ENCODE measurements at regions not wholly inside any gene's neighbourhood (a gene's known extent, or its start where the extent isn't known, plus 50 kb on each side); places are given as distances from the start of the nearest gene placed in this dataset.

GRCh38 chr6:2429460-2429859 is 184.1 kb upstream of the GMDS start:
- Histone ChIP-seq H3K27me3 (ENCODE audit: control insufficient read depth in 3 of 3, insufficient read depth in 3 of 3, low read length in 3 of 3) (no peaks in the 10 kb centered on the region), H3K4me1 (ENCODE audit: control insufficient read depth in 3 of 3, insufficient read depth in 2 of 3, low read depth in 1 of 3, low read length in 2 of 3) (no peaks in the 10 kb centered on the region), H3K4me3 (ENCODE audit: low read depth in 1 of 3, low read length in 3 of 3) (no peak overlapping the region), H3K9me3 (ENCODE audit: control insufficient read depth in 2 of 2, insufficient read depth in 1 of 2, low read depth in 1 of 2, low read length in 1 of 2) (no peaks in the 10 kb centered on the region), H3K36me3 (ENCODE audit: control insufficient read depth in 3 of 3, insufficient read depth in 2 of 3, low read depth in 1 of 3, low read length in 3 of 3) (peaks cover 0 to 7% (median 0%) of the 10 kb centered on the region in 3 donors), H3K27ac (ENCODE audit: low read depth in 1 of 3, low read length in 2 of 3) (no peak overlapping the region)
- FAIRE-seq (no peak), DNase-seq (no peak)
- 71 to 78% (median 77%) methylated on average over 6 of the region's 6 CpGs for WGBS, 3 donors

- DNase-seq (no peak), FAIRE-seq (no peak)
- Histone ChIP-seq H3K4me3 (ENCODE audit: low read depth in 1 of 3, low read length in 3 of 3) (no peak overlapping the region), H3K36me3 (ENCODE audit: control insufficient read depth in 3 of 3, insufficient read depth in 2 of 3, low read depth in 1 of 3, low read length in 3 of 3) (peaks cover 0 to 4% (median 0%) of the 10 kb centered on the region in 3 donors), H3K27me3 (ENCODE audit: control insufficient read depth in 3 of 3, insufficient read depth in 3 of 3, low read length in 3 of 3) (no peaks in the 10 kb centered on the region), H3K27ac (ENCODE audit: low read depth in 1 of 3, low read length in 2 of 3) (no peak overlapping the region), H3K4me1 (ENCODE audit: control insufficient read depth in 3 of 3, insufficient read depth in 2 of 3, low read depth in 1 of 3, low read length in 2 of 3) (no peaks in the 10 kb centered on the region), H3K9me3 (ENCODE audit: control insufficient read depth in 2 of 2, insufficient read depth in 1 of 2, low read depth in 1 of 2, low read length in 1 of 2) (no peaks in the 10 kb centered on the region)
- 97 to 100% (median 100%) methylated on average over 1 of the region's 1 CpG for WGBS, 3 donors
These were observed 183.6 kb upstream of the GMDS start for GRCh38 chr6:2429032-2429431.

GRCh38 chr6:2426561-2427340 is 181.3 kb upstream of the GMDS start:
- H3K27ac ChIP-seq (ENCODE audit: low read depth in 1 of 3, low read length in 2 of 3), result no peak overlapping the region
- H3K9me3 ChIP-seq (ENCODE audit: control insufficient read depth in 2 of 2, insufficient read depth in 1 of 2, low read depth in 1 of 2, low read length in 1 of 2), result no peaks in the 10 kb centered on the region
- H3K27me3 ChIP-seq (ENCODE audit: control insufficient read depth in 3 of 3, insufficient read depth in 3 of 3, low read length in 3 of 3), result no peaks in the 10 kb centered on the region
- peaks cover 0 to 4% (median 0%) of the 10 kb centered on the region in 3 donors for H3K36me3 ChIP-seq (ENCODE audit: control insufficient read depth in 3 of 3, insufficient read depth in 2 of 3, low read depth in 1 of 3, low read length in 3 of 3)
- no peaks in the 10 kb centered on the region for H3K4me1 ChIP-seq (ENCODE audit: control insufficient read depth in 3 of 3, insufficient read depth in 2 of 3, low read depth in 1 of 3, low read length in 2 of 3)
- FAIRE-seq, result no peak
- WGBS, 3 donors, result 79 to 89% (median 85%) methylated on average over 3 of the region's 3 CpGs
- no peak overlapping the region for H3K4me3 ChIP-seq (ENCODE audit: low read depth in 1 of 3, low read length in 3 of 3)
- DNase-seq, result no peak

- H3K27me3 ChIP-seq (ENCODE audit: control insufficient read depth in 3 of 3, insufficient read depth in 3 of 3, low read length in 3 of 3), result no peaks in the 10 kb centered on the region
- H3K27ac ChIP-seq (ENCODE audit: low read depth in 1 of 3, low read length in 2 of 3), result no peak overlapping the region
- DNase-seq (no peak), FAIRE-seq (no peak)
- 56 to 77% (median 76%) methylated on average over 1 of the region's 1 CpG for WGBS, 3 donors
- H3K9me3 ChIP-seq (ENCODE audit: control insufficient read depth in 2 of 2, insufficient read depth in 1 of 2, low read depth in 1 of 2, low read length in 1 of 2), result no peaks in the 10 kb centered on the region
- no peaks in the 10 kb centered on the region for H3K4me1 ChIP-seq (ENCODE audit: control insufficient read depth in 3 of 3, insufficient read depth in 2 of 3, low read depth in 1 of 3, low read length in 2 of 3)
- H3K4me3 ChIP-seq (ENCODE audit: low read depth in 1 of 3, low read length in 3 of 3), result no peak overlapping the region
- peaks cover 0 to 6% (median 0%) of the 10 kb centered on the region in 3 donors for H3K36me3 ChIP-seq (ENCODE audit: control insufficient read depth in 3 of 3, insufficient read depth in 2 of 3, low read depth in 1 of 3, low read length in 3 of 3)
These were observed 170.8 kb upstream of the GMDS start for GRCh38 chr6:2416128-2416712.

GRCh38 chr6:2414885-2415547 is 169.6 kb upstream of the GMDS start:
- no peaks in the 10 kb centered on the region for H3K27me3 ChIP-seq (ENCODE audit: control insufficient read depth in 3 of 3, insufficient read depth in 3 of 3, low read length in 3 of 3)
- WGBS, 3 donors, result 90 to 96% (median 93%) methylated on average over 19 of the region's 19 CpGs

GRCh38 chr6:2412731-2413130 is 167.3 kb upstream of the GMDS start:
- Histone ChIP-seq H3K27me3 (ENCODE audit: control insufficient read depth in 3 of 3, insufficient read depth in 3 of 3, low read length in 3 of 3) (no peaks in the 10 kb centered on the region), H3K27ac (ENCODE audit: low read depth in 1 of 3, low read length in 2 of 3) (no peak overlapping the region), H3K9me3 (ENCODE audit: control insufficient read depth in 2 of 2, insufficient read depth in 1 of 2, low read depth in 1 of 2, low read length in 1 of 2) (no peaks in the 10 kb centered on the region), H3K4me3 (ENCODE audit: low read depth in 1 of 3, low read length in 3 of 3) (no peak overlapping the region), H3K4me1 (ENCODE audit: control insufficient read depth in 3 of 3, insufficient read depth in 2 of 3, low read depth in 1 of 3, low read length in 2 of 3) (no peaks in the 10 kb centered on the region), H3K36me3 (ENCODE audit: control insufficient read depth in 3 of 3, insufficient read depth in 2 of 3, low read depth in 1 of 3, low read length in 3 of 3) (peaks cover 0 to 6% (median 0%) of the 10 kb centered on the region in 3 donors)
- FAIRE-seq (no peak), DNase-seq (no peak)
- WGBS, 3 donors, result 77 to 85% (median 83%) methylated on average over 4 of the region's 4 CpGs

More at GRCh38 chr6:2414885-2415547, 169.6 kb upstream of the GMDS start:
- H3K4me3 ChIP-seq (ENCODE audit: low read depth in 1 of 3, low read length in 3 of 3), result no peak overlapping the region
- DNase-seq (no peak), FAIRE-seq (no peak)
- no peak overlapping the region for H3K27ac ChIP-seq (ENCODE audit: low read depth in 1 of 3, low read length in 2 of 3)
- H3K36me3 ChIP-seq (ENCODE audit: control insufficient read depth in 3 of 3, insufficient read depth in 2 of 3, low read depth in 1 of 3, low read length in 3 of 3), result peaks cover 0 to 6% (median 0%) of the 10 kb centered on the region in 3 donors
- no peaks in the 10 kb centered on the region for H3K9me3 ChIP-seq (ENCODE audit: control insufficient read depth in 2 of 2, insufficient read depth in 1 of 2, low read depth in 1 of 2, low read length in 1 of 2)
- no peaks in the 10 kb centered on the region for H3K4me1 ChIP-seq (ENCODE audit: control insufficient read depth in 3 of 3, insufficient read depth in 2 of 3, low read depth in 1 of 3, low read length in 2 of 3)

GRCh38 chr6:2410656-2411380 is 165.4 kb upstream of the GMDS start:
- Histone ChIP-seq H3K27ac (ENCODE audit: low read depth in 1 of 3, low read length in 2 of 3) (no peak overlapping the region), H3K36me3 (ENCODE audit: control insufficient read depth in 3 of 3, insufficient read depth in 2 of 3, low read depth in 1 of 3, low read length in 3 of 3) (peaks cover 0 to 6% (median 0%) of the 10 kb centered on the region in 3 donors), H3K9me3 (ENCODE audit: control insufficient read depth in 2 of 2, insufficient read depth in 1 of 2, low read depth in 1 of 2, low read length in 1 of 2) (no peaks in the 10 kb centered on the region), H3K27me3 (ENCODE audit: control insufficient read depth in 3 of 3, insufficient read depth in 3 of 3, low read length in 3 of 3) (no peaks in the 10 kb centered on the region), H3K4me3 (ENCODE audit: low read depth in 1 of 3, low read length in 3 of 3) (no peak overlapping the region), H3K4me1 (ENCODE audit: control insufficient read depth in 3 of 3, insufficient read depth in 2 of 3, low read depth in 1 of 3, low read length in 2 of 3) (no peaks in the 10 kb centered on the region)
- FAIRE-seq, result no peak
- DNase-seq, result no peak
- WGBS, 3 donors, result 92 to 96% (median 95%) methylated on average over 7 of the region's 7 CpGs

- Histone ChIP-seq H3K9me3 (ENCODE audit: control insufficient read depth in 2 of 2, insufficient read depth in 1 of 2, low read depth in 1 of 2, low read length in 1 of 2) (no peaks in the 10 kb centered on the region), H3K27ac (ENCODE audit: low read depth in 1 of 3, low read length in 2 of 3) (no peak overlapping the region), H3K27me3 (ENCODE audit: control insufficient read depth in 3 of 3, insufficient read depth in 3 of 3, low read length in 3 of 3) (no peaks in the 10 kb centered on the region), H3K4me3 (ENCODE audit: low read depth in 1 of 3, low read length in 3 of 3) (no peak overlapping the region), H3K36me3 (ENCODE audit: control insufficient read depth in 3 of 3, insufficient read depth in 2 of 3, low read depth in 1 of 3, low read length in 3 of 3) (peaks cover 0 to 4% (median 0%) of the 10 kb centered on the region in 3 donors), H3K4me1 (ENCODE audit: control insufficient read depth in 3 of 3, insufficient read depth in 2 of 3, low read depth in 1 of 3, low read length in 2 of 3) (no peaks in the 10 kb centered on the region)
- DNase-seq (no peak), FAIRE-seq (no peak)
These were observed 162.1 kb upstream of the GMDS start for GRCh38 chr6:2407525-2407924.
